Fibroblast of lung (primary cell): ENCODE measurements at regions not wholly inside any gene's neighbourhood (a gene's known extent, or its start where the extent isn't known, plus 50 kb on each side); places are given as distances from the start of the nearest gene placed in this dataset.
A peak's percentile ranks its signal among the peaks of the same experiment; 100 is the strongest.

Experiments used
- DNase-seq, 2 donors: peaks; one replicate each; pipeline versions ENCODE4 v3.0.0 to v3.0.0-alpha.2; 2010; ENCODE audit warnings: low read depth in 2 of 2
- H2AFZ ChIP-seq: 2 replicates; pipeline ENCODE4 v1.5.1; 2012; ENCODE audit warnings: low read length, control low read depth, inconsistent platforms
- H3K27ac ChIP-seq: 2 replicates; pipeline ENCODE4 v1.5.1; 2011; ENCODE audit warnings: low read length, control low read depth; ENCODE audit not compliant: insufficient read depth
- H3K27me3 ChIP-seq: 2 replicates; pipeline ENCODE4 v1.5.1; 2011; ENCODE audit warnings: mild to moderate bottlenecking, low read length; ENCODE audit not compliant: control insufficient read depth, insufficient read depth
- H3K36me3 ChIP-seq: 2 replicates; pipeline ENCODE4 v1.5.1; 2011; ENCODE audit warnings: low read length; ENCODE audit not compliant: control insufficient read depth, insufficient read depth
- H3K4me1 ChIP-seq: 2 replicates; pipeline ENCODE4 v1.5.1; 2011; ENCODE audit warnings: low read length; ENCODE audit not compliant: control insufficient read depth, insufficient read depth; ENCODE audit errors: extremely low read depth
- H3K4me2 ChIP-seq: 2 replicates; pipeline ENCODE4 v1.5.1; 2011; ENCODE audit warnings: low read length, control low read depth; ENCODE audit not compliant: insufficient read depth; ENCODE audit errors: extremely low read depth
- H3K4me3 ChIP-seq, 4 experiments: fragments of 200-600 bp in 1 of 4; sonication (generic) in 1 of 4; replicated peaks in 1 of 4; 2 replicates each; pipeline ENCODE4 v1.5.1; 2011 to 2016; ENCODE audit warnings: low read length in 4 of 4, low read depth in 3 of 4, mild to moderate bottlenecking in 3 of 4, control low read depth in 2 of 4, inconsistent platforms in 1 of 4, mixed read lengths in 1 of 4; ENCODE audit not compliant: insufficient read depth in 1 of 4; ENCODE audit errors: control extremely low read depth in 1 of 4
- H3K79me2 ChIP-seq: 2 replicates; pipeline ENCODE4 v1.5.1; 2012; ENCODE audit warnings: mild to moderate bottlenecking, low read length, inconsistent platforms; ENCODE audit not compliant: control insufficient read depth, insufficient read depth
- H3K9ac ChIP-seq: 2 replicates; pipeline ENCODE4 v1.5.1; 2011; ENCODE audit warnings: mild to moderate bottlenecking, low read length, control low read depth; ENCODE audit not compliant: insufficient read depth
- H3K9me3 ChIP-seq: 2 replicates; pipeline ENCODE4 v1.5.1; 2012; ENCODE audit warnings: low read depth, low read length; ENCODE audit not compliant: control insufficient read depth, insufficient read depth
- H4K20me1 ChIP-seq: 2 replicates; pipeline ENCODE4 v1.5.1; 2011; ENCODE audit warnings: low read length; ENCODE audit not compliant: control insufficient read depth, insufficient read depth; ENCODE audit errors: extremely low read depth
- EZH2 ChIP-seq: IDR thresholded peaks from 2 replicates; pipeline ENCODE4 v1.5.1; 2012; ENCODE audit warnings: low read length, control low read depth, mild to moderate bottlenecking; ENCODE audit errors: missing control alignments
- TF ChIP-seq, protein P1 (sequence below), 2 donors: IDR thresholded peaks in 1 of 2; conservative IDR thresholded peaks in 1 of 2; 1 replicate in 1 of 2; 2 replicates in 1 of 2; pipeline ENCODE4 v1.5.1; 2011 to 2012; ENCODE audit warnings: low read length in 2 of 2, control low read depth in 1 of 2, inconsistent platforms in 1 of 2, low read depth in 1 of 2, mild to moderate bottlenecking in 1 of 2

DNA sequence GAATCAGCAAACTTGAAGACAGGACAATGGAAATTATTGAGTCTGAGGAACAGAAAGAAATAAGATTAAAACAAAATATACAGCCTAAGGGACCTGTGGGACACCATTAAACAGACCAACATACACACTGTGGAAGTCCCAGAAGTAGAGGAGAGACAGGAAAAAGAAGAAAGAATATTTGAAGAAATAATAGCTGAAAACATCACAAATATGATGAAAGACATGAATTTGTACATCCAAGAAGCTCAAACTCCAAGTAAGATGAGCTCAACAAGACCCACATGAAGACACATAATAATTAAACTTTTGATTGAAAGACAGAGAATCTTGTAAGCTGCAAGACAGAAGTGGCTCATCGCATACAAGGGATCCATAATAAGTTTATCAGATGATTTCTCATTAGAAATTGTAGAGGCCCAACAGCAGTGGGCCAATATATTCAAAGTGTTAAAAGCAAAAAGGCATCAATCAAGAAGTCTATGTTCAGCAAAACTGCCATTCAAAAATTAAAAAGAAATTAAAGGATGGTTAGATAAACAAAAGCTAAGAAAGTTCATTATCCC, 311.3 kb upstream of the ADGRL2 start:
- Histone ChIP-seq H3K79me2 (no peaks in the 10 kb centered on the region), H3K27ac (no peak overlapping the region), H3K4me1 (no peaks in the 10 kb centered on the region), H3K9me3 (no peaks in the 10 kb centered on the region), H3K9ac (no peak overlapping the region), H3K4me3 (no peak overlapping the region), H4K20me1 (no peaks in the 10 kb centered on the region), H3K4me2 (no peak overlapping the region), H3K27me3 (no peaks in the 10 kb centered on the region), H3K36me3 (no peaks in the 10 kb centered on the region), H2AFZ (no peak overlapping the region)
- TF ChIP-seq EZH2 = no peak
- TF ChIP-seq, protein P1, sequence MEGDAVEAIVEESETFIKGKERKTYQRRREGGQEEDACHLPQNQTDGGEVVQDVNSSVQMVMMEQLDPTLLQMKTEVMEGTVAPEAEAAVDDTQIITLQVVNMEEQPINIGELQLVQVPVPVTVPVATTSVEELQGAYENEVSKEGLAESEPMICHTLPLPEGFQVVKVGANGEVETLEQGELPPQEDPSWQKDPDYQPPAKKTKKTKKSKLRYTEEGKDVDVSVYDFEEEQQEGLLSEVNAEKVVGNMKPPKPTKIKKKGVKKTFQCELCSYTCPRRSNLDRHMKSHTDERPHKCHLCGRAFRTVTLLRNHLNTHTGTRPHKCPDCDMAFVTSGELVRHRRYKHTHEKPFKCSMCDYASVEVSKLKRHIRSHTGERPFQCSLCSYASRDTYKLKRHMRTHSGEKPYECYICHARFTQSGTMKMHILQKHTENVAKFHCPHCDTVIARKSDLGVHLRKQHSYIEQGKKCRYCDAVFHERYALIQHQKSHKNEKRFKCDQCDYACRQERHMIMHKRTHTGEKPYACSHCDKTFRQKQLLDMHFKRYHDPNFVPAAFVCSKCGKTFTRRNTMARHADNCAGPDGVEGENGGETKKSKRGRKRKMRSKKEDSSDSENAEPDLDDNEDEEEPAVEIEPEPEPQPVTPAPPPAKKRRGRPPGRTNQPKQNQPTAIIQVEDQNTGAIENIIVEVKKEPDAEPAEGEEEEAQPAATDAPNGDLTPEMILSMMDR (conservative IDR thresholded peaks at IDR 0.05 in 1 of 2, IDR thresholded peaks at IDR 0.05 in 1 of 2; ENCODE audit: low read depth in 1 of 2, low read length in 2 of 2) = no peak
- DNase-seq = no peak

DNA sequence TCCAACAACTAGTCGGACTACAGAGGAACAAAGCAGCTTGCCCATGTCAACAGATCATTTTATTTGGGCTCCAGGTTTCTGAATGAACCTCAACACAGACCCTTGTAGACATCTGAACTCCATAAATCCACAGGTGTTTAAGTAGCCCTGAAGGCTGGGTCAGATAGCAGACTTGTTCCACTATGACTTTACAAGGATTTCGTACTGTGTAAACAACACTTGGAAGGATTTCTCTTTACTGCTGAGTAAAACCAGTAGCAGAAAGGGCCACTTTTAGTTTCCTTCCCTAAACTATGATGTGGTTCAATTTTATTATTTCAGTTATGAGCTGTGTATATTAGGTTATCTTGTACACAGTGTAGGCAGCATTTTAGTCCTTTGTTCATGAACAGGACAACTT, 316.4 kb upstream of the ADGRL2 start:
- TF ChIP-seq, protein P1 (conservative IDR thresholded peaks at IDR 0.05 in 1 of 2, IDR thresholded peaks at IDR 0.05 in 1 of 2; ENCODE audit: low read depth in 1 of 2, low read length in 2 of 2) = no peak
- TF ChIP-seq EZH2 = no peak
- no peaks in the 10 kb centered on the region for H4K20me1 ChIP-seq
- H3K4me1 ChIP-seq = no peaks in the 10 kb centered on the region
- no peaks in the 10 kb centered on the region for H3K79me2 ChIP-seq
- H3K27me3 ChIP-seq = no peaks in the 10 kb centered on the region
- no peak overlapping the region for H3K9ac ChIP-seq
- H3K4me3 ChIP-seq = no peak overlapping the region
- no peak overlapping the region for H3K4me2 ChIP-seq
- no peaks in the 10 kb centered on the region for H3K36me3 ChIP-seq
- H2AFZ ChIP-seq = no peak overlapping the region
- DNase-seq = no peak
- H3K9me3 ChIP-seq = no peaks in the 10 kb centered on the region
- H3K27ac ChIP-seq = no peak overlapping the region

DNA sequence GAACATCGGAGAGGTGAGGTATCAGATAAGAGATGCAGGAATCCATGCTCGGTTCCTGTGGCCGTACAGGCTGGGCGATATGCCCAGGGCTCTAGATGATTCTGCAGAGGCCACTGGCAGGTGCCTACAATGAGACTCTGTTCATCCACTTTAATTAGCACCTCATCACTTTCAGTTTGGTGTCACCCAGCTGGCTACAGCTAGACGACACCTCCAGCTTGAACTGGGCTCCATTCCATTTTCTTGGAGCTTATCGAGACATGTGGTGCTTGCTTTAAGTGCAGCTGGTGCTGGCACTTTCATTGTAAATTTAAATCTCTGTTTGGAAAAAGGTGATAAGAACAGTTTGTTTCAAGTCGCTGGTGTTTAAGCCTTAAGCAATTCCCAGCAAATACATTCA, 322.5 kb upstream of the ADGRL2 start:
- no peak overlapping the region for H2AFZ ChIP-seq
- no peaks in the 10 kb centered on the region for H3K9me3 ChIP-seq
- no peaks in the 10 kb centered on the region for H3K27me3 ChIP-seq
- peak overlapping the region; percentile 26 for H3K4me2 ChIP-seq
- peak; percentile 1 to 53 for DNase-seq
- H3K9ac ChIP-seq = no peak overlapping the region
- no peaks in the 10 kb centered on the region for H3K36me3 ChIP-seq
- H3K4me1 ChIP-seq = no peaks in the 10 kb centered on the region
- H3K27ac ChIP-seq = no peak overlapping the region
- no peak for TF ChIP-seq EZH2
- TF ChIP-seq, protein P1 (conservative IDR thresholded peaks at IDR 0.05 in 1 of 2, IDR thresholded peaks at IDR 0.05 in 1 of 2; ENCODE audit: low read depth in 1 of 2, low read length in 2 of 2) = no peak
- no peaks in the 10 kb centered on the region for H4K20me1 ChIP-seq
- no peaks in the 10 kb centered on the region for H3K79me2 ChIP-seq
- peak overlapping the region; percentile 6 to 51 (median 14) for H3K4me3 ChIP-seq
